Tibial nerve (tissue), 4 donors: ENCODE measurements at regions not wholly inside any gene's neighbourhood (a gene's known extent, or its start where the extent isn't known, plus 50 kb on each side); places are given as distances from the start of the nearest gene placed in this dataset.

Source experiments
- DNase-seq, 2 donors: peaks; one replicate each; pipeline ENCODE4 v3.0.0-alpha.2; 2019; ENCODE audit warnings: low spot score in 2 of 2
- H3K27ac ChIP-seq, 4 donors: fragments of 200-600 bp; sonication (generic) in 3 of 4; one replicate each; pipeline ENCODE4 v1.5.1; 2017 to 2019; ENCODE audit warnings: mild to moderate bottlenecking in 1 of 4
- H3K27me3 ChIP-seq, 2 donors: fragments of 200-600 bp; sonication (generic) in 1 of 2; one replicate each; pipeline versions ENCODE4 v1.5.1 to v1.6.0; 2017 to 2019
- H3K36me3 ChIP-seq, 3 donors: fragments of 200-600 bp; sonication (generic); one replicate each; pipeline ENCODE4 v1.5.1; 2018 to 2019
- H3K4me1 ChIP-seq, 4 donors: fragments of 200-600 bp; sonication (generic) in 3 of 4; one replicate each; pipeline ENCODE4 v1.5.1; 2017 to 2019
- H3K4me3 ChIP-seq, 4 donors: fragments of 200-600 bp; sonication (generic) in 3 of 4; one replicate each; pipeline ENCODE4 v1.5.1; 2017 to 2019; ENCODE audit warnings: mild to moderate bottlenecking in 1 of 4, moderate library complexity in 1 of 4
- H3K9me3 ChIP-seq, 4 donors: fragments of 200-600 bp; sonication (generic) in 3 of 4; one replicate each; pipeline ENCODE4 v1.5.1; 2017 to 2019
- CTCF ChIP-seq, 5 experiments: fragments of 200-600 bp in 3 of 5; fragments of 450-650 bp in 2 of 5; sonication (generic) in 3 of 5; IDR thresholded peaks; one replicate each; pipeline ENCODE4 v1.5.1; 2016 to 2019; ENCODE audit warnings: antibody characterized with exemption in 5 of 5, mild to moderate bottlenecking in 3 of 5, moderate library complexity in 2 of 5
- EP300 ChIP-seq, 2 donors: sonication (generic); formaldehyde crosslinking; IDR thresholded peaks; one replicate each; pipeline ENCODE4 v1.6.1; 2017; ENCODE audit warnings: antibody characterized with exemption in 2 of 2, mild to moderate bottlenecking in 1 of 2
- POLR2A ChIP-seq, 2 donors: fragments of 450-650 bp; IDR thresholded peaks; one replicate each; pipeline ENCODE4 v1.6.1; 2017; ENCODE audit warnings: antibody characterized with exemption in 2 of 2, mild to moderate bottlenecking in 2 of 2, moderate library complexity in 2 of 2
- WGBS, 2 donors: methylation state at CpG; one replicate each; pipeline ENCODE4 v1.1.5; 2018; 5-methylcytosine and 5-hydroxymethylcytosine counted together

GRCh38 chr10:4006051-4006450, 221.0 kb upstream of the KLF6 start:
- H3K36me3 ChIP-seq: no peaks in the 10 kb centered on the region
- DNase-seq: peak in 1 of 2 donors; percentile 22
- H3K9me3 ChIP-seq: no peaks in the 10 kb centered on the region
- no peak overlapping the region for H3K27ac ChIP-seq
- no peaks in the 10 kb centered on the region for H3K27me3 ChIP-seq
- no peaks in the 10 kb centered on the region for H3K4me1 ChIP-seq
- no peak for TF ChIP-seq CTCF (IDR thresholded peaks at IDR 0.05)
- peak; percentile 36 to 79 for TF ChIP-seq EP300 (IDR thresholded peaks at IDR 0.05)
- no peak overlapping the region for H3K4me3 ChIP-seq
- WGBS, 2 donors: 72 to 81% methylated on average over 8 of the region's 8 CpGs

- no peaks in the 10 kb centered on the region for H3K36me3 ChIP-seq
- H3K4me3 ChIP-seq: no peak overlapping the region
- H3K27me3 ChIP-seq: no peaks in the 10 kb centered on the region
- no peak for DNase-seq
- no peak overlapping the region for H3K27ac ChIP-seq
- TF ChIP-seq EP300 (IDR thresholded peaks at IDR 0.05): no peak
- no peak for TF ChIP-seq CTCF (IDR thresholded peaks at IDR 0.05)
- no peak for TF ChIP-seq POLR2A (IDR thresholded peaks at IDR 0.05)
- H3K4me1 ChIP-seq: no peaks in the 10 kb centered on the region
- peaks cover 0 to 2% (median under 1%) of the 10 kb centered on the region in 4 donors for H3K9me3 ChIP-seq
- WGBS, 2 donors: 72 to 88% methylated on average over 8 of the region's 8 CpGs
Observed at GRCh38 chr10:4004990-4005389, 220.0 kb upstream of the KLF6 start.

GRCh38 chr10:4004144-4004543, 219.1 kb upstream of the KLF6 start:
- Histone ChIP-seq H3K27me3 (no peaks in the 10 kb centered on the region), H3K4me1 (no peaks in the 10 kb centered on the region), H3K4me3 (no peak overlapping the region), H3K9me3 (peaks cover 0 to 8% (median 3%) of the 10 kb centered on the region in 4 donors), H3K36me3 (no peaks in the 10 kb centered on the region), H3K27ac (no peak overlapping the region)
- TF ChIP-seq CTCF (IDR thresholded peaks at IDR 0.05) (no peak), EP300 (IDR thresholded peaks at IDR 0.05) (no peak), POLR2A (IDR thresholded peaks at IDR 0.05) (no peak)
- no peak for DNase-seq
- WGBS, 2 donors: 69 to 71% methylated on average over 5 of the region's 5 CpGs

- DNase-seq: no peak
- Histone ChIP-seq H3K27me3 (no peaks in the 10 kb centered on the region), H3K27ac (no peak overlapping the region), H3K9me3 (peaks cover 0 to 8% (median 3%) of the 10 kb centered on the region in 4 donors), H3K4me3 (no peak overlapping the region), H3K4me1 (no peaks in the 10 kb centered on the region), H3K36me3 (no peaks in the 10 kb centered on the region)
- 93 to 97% methylated on average over 7 of the region's 7 CpGs for WGBS, 2 donors
- TF ChIP-seq POLR2A (IDR thresholded peaks at IDR 0.05): no peak
- TF ChIP-seq EP300 (IDR thresholded peaks at IDR 0.05): no peak
- no peak for TF ChIP-seq CTCF (IDR thresholded peaks at IDR 0.05)
Observed at GRCh38 chr10:4003348-4003973, 218.5 kb upstream of the KLF6 start.

- H3K27ac ChIP-seq: no peak overlapping the region
- H3K27me3 ChIP-seq: no peaks in the 10 kb centered on the region
- H3K4me1 ChIP-seq: no peaks in the 10 kb centered on the region
- no peak overlapping the region for H3K4me3 ChIP-seq
- peaks cover 0 to 8% (median 3%) of the 10 kb centered on the region in 4 donors for H3K9me3 ChIP-seq
- H3K36me3 ChIP-seq: no peaks in the 10 kb centered on the region
- WGBS, 2 donors: 76 to 80% methylated on average over 2 of the region's 2 CpGs
- TF ChIP-seq EP300 (IDR thresholded peaks at IDR 0.05): no peak
- TF ChIP-seq POLR2A (IDR thresholded peaks at IDR 0.05): no peak
- TF ChIP-seq CTCF (IDR thresholded peaks at IDR 0.05): no peak
- DNase-seq: no peak
Observed at GRCh38 chr10:4001811-4002210, 216.8 kb upstream of the KLF6 start.
